HCT116 (cell line): ENCODE measurements at regions not wholly inside any gene's neighbourhood (a gene's known extent, or its start where the extent isn't known, plus 50 kb on each side); places are given as distances from the start of the nearest gene placed in this dataset.

Experiments
- ATAC-seq: fragments of 200-7000 bp; cut with Tn5 transposase; 2 replicates; pipeline ENCODE4 v1.9.1; 2020; ENCODE audit warnings: mild to moderate bottlenecking, moderate library complexity
- BruUV-seq: library from RNA; stranded (reverse); fragments of 400-500 nt; replicated peaks from 2 replicates; lab custom pipeline; 2021; lab: Mats Ljungman, UMichigan
- CTCF ChIA-PET: fragments of 300-600 bp; sonication (Branson Sonifier 250); formaldehyde crosslinking; loops from one replicate; lab custom pipeline; 2021; ENCODE audit warnings: antibody characterized with exemption; lab: Charles Lee
- POLR2A ChIA-PET: fragments of 300-600, 350-600 bp; sonication (Branson Sonifier 250); formaldehyde crosslinking; loops from one replicate; lab custom pipeline; 2021; ENCODE audit warnings: antibody characterized with exemption; lab: Charles Lee
- RAD21 ChIA-PET, 2 experiments: fragments of 300-600 bp; sonication (Branson Sonifier 250); formaldehyde crosslinking; loops; one replicate each; lab custom pipeline; 2023; ENCODE audit warnings: low total read pairs in 2 of 2; ENCODE audit not compliant: uncharacterized antibody in 2 of 2, unreplicated experiment in 2 of 2, low non-redundant PET in 1 of 2; lab: Charles Lee
- DNase-seq: peaks from one replicate; pipeline ENCODE4 v3.0.0-alpha.2; 2010; ENCODE audit warnings: low read depth, low spot score
- H2AFZ ChIP-seq: fragments of 200-600 bp; shearing (Covaris generic), sonication (generic); 2 replicates; pipeline ENCODE4 v1.6.1; 2017; ENCODE audit warnings: low read depth, mixed run types, mixed read lengths, antibody characterized with exemption, low read length; ENCODE audit not compliant: poor library complexity, severe bottlenecking
- H3K27ac ChIP-seq: 2 replicates; pipeline ENCODE4 v1.5.1; 2012; ENCODE audit warnings: low read depth, low read length
- H3K27me3 ChIP-seq: fragments of 200-600 bp; sonication (generic); 2 replicates; pipeline ENCODE4 v1.6.1; 2016; ENCODE audit warnings: mixed run types, low read length, mixed read lengths; ENCODE audit not compliant: insufficient read depth
- H3K36me3 ChIP-seq, 2 experiments: fragments of 200-500 bp in 1 of 2; fragments of 200-600 bp in 1 of 2; sonication (Bioruptor generic) in 1 of 2; sonication (generic) in 1 of 2; 2 replicates each; pipeline versions ENCODE4 v1.5.1 to v1.6.1; 2014 to 2016; ENCODE audit warnings: low read length in 2 of 2, inconsistent platforms in 1 of 2, mixed read lengths in 1 of 2, mixed run types in 1 of 2; ENCODE audit not compliant: insufficient read depth in 2 of 2, control insufficient read depth in 1 of 2
- H3K4me1 ChIP-seq, 2 experiments: fragments of 200-600 bp in 1 of 2; sonication (generic) in 1 of 2; 2 replicates each; pipeline versions ENCODE4 v1.5.1 to v1.6.1; 2012 to 2017; ENCODE audit warnings: low read length in 2 of 2, inconsistent platforms in 1 of 2, mild to moderate bottlenecking in 1 of 2, mixed read lengths in 1 of 2, mixed run types in 1 of 2, moderate library complexity in 1 of 2; ENCODE audit not compliant: insufficient read depth in 2 of 2, control insufficient read depth in 1 of 2
- H3K4me2 ChIP-seq: fragments of 200-600 bp; sonication (generic); 2 replicates; pipeline ENCODE4 v1.6.1; 2017; ENCODE audit warnings: mixed run types, low read length, mixed read lengths
- H3K4me3 ChIP-seq, 2 experiments: fragments of 200-600 bp in 1 of 2; sonication (generic) in 1 of 2; replicated peaks in 1 of 2; 2 replicates each; pipeline ENCODE4 v1.5.1; 2011 to 2016; ENCODE audit warnings: low read length in 2 of 2, control low read depth in 1 of 2, low read depth in 1 of 2, mild to moderate bottlenecking in 1 of 2, mixed read lengths in 1 of 2, mixed run types in 1 of 2
- H3K79me2 ChIP-seq: fragments of 200-600 bp; sonication (generic); 2 replicates; pipeline ENCODE4 v1.6.1; 2017; ENCODE audit warnings: mild to moderate bottlenecking, mixed run types, low read length, moderate library complexity, mixed read lengths; ENCODE audit not compliant: insufficient read depth
- H3K9ac ChIP-seq: fragments of 200-600 bp; sonication (generic); 2 replicates; pipeline ENCODE4 v1.6.1; 2016; ENCODE audit warnings: low read length, mixed read lengths
- H3K9me2 ChIP-seq: fragments of 200-600 bp; sonication (generic), shearing (Covaris generic); 2 replicates; pipeline ENCODE4 v1.6.1; 2017; ENCODE audit warnings: mixed run types, mild to moderate bottlenecking, moderate library complexity; ENCODE audit not compliant: insufficient read depth
- H3K9me3 ChIP-seq, 2 experiments: fragments of 200-500 bp in 1 of 2; fragments of 200-600 bp in 1 of 2; sonication (Bioruptor generic) in 1 of 2; sonication (generic) in 1 of 2; 2 replicates each; pipeline ENCODE4 v1.6.1; 2014 to 2017; ENCODE audit warnings: low read length in 2 of 2, mixed read lengths in 2 of 2, inconsistent platforms in 1 of 2, low read depth in 1 of 2, mild to moderate bottlenecking in 1 of 2, mixed run types in 1 of 2, moderate library complexity in 1 of 2; ENCODE audit not compliant: control insufficient read depth in 1 of 2, insufficient read depth in 1 of 2
- H4K20me1 ChIP-seq: fragments of 200-600 bp; sonication (generic), shearing (Covaris generic); 2 replicates; pipeline ENCODE4 v1.6.1; 2017; ENCODE audit warnings: mixed run types, mild to moderate bottlenecking, moderate library complexity; ENCODE audit not compliant: insufficient read depth
- JUND ChIP-seq: IDR thresholded peaks from 2 replicates; pipeline ENCODE4 v1.6.1; 2012
- REST ChIP-seq: IDR thresholded peaks from 2 replicates; pipeline ENCODE4 v1.6.1; 2012; ENCODE audit warnings: low read depth
- SP1 ChIP-seq: IDR thresholded peaks from 2 replicates; pipeline ENCODE4 v1.6.1; 2012; ENCODE audit warnings: low read depth
- TCF7L2 ChIP-seq: IDR thresholded peaks from 2 replicates; pipeline ENCODE4 v1.7.0; 2011; ENCODE audit warnings: borderline replicate concordance, inconsistent platforms; ENCODE audit not compliant: insufficient read depth, insufficient read length; ENCODE audit errors: extremely low read depth
- YY1 ChIP-seq: IDR thresholded peaks from 2 replicates; pipeline ENCODE4 v1.6.1; 2011; ENCODE audit warnings: low read length, low read depth, moderate library complexity, mild to moderate bottlenecking; ENCODE audit not compliant: insufficient replicate concordance; ENCODE audit errors: extremely low read depth
- ZNF274 ChIP-seq: fragments of 200-500 bp; sonication (Bioruptor generic); IDR thresholded peaks from 2 replicates; pipeline ENCODE4 v1.6.1; 2014; ENCODE audit warnings: mild to moderate bottlenecking, low read depth, low read length, inconsistent platforms
- intact Hi-C: fragments of 100-400 bp; cut with micrococcal nuclease; formaldehyde crosslinking; loops from 2 replicates; pipeline ENCODE4 v1.10.0; 2022
- TF ChIP-seq, protein P1 (sequence below), 3 experiments: fragments of 200-600 bp in 1 of 3; sonication (generic) in 1 of 3; IDR thresholded peaks in 2 of 3; conservative IDR thresholded peaks in 1 of 3; 2 replicates each; pipeline ENCODE4 v1.5.1; 2012 to 2017; ENCODE audit warnings: low read depth in 2 of 3, low read length in 2 of 3, antibody characterized with exemption in 1 of 3, borderline replicate concordance in 1 of 3, control low read depth in 1 of 3, mild to moderate bottlenecking in 1 of 3, mixed read lengths in 1 of 3, mixed run types in 1 of 3, moderate library complexity in 1 of 3; ENCODE audit not compliant: insufficient read depth in 1 of 3

- Histone ChIP-seq H3K27ac (no peak overlapping the region), H3K79me2 (no peaks in the 10 kb centered on the region), H3K9me3 (no peaks in the 10 kb centered on the region), H3K36me3 (no peaks in the 10 kb centered on the region), H3K4me3 (no peak overlapping the region), H3K4me1 (no peaks in the 10 kb centered on the region), H3K9ac (no peak overlapping the region), H3K4me2 (no peak overlapping the region), H4K20me1 (no peaks in the 10 kb centered on the region), H3K9me2 (no peaks in the 10 kb centered on the region), H3K27me3 (no peaks in the 10 kb centered on the region)
- ChIA-PET RAD21 (no interaction called here), POLR2A (interaction anchor here (0.7 kb wide), 1 partner anchor 26 kb away, joined by 3 read pairs; no protein-coding TSS in a partner anchor), CTCF (no interaction called here)
- ATAC-seq: no peak
- BruUV-seq: no TSS peak
- TF ChIP-seq TCF7L2 (no peak), REST (no peak), SP1 (no peak), YY1 (no peak), JUND (no peak), ZNF274 (no peak)
- TF ChIP-seq, protein P1, sequence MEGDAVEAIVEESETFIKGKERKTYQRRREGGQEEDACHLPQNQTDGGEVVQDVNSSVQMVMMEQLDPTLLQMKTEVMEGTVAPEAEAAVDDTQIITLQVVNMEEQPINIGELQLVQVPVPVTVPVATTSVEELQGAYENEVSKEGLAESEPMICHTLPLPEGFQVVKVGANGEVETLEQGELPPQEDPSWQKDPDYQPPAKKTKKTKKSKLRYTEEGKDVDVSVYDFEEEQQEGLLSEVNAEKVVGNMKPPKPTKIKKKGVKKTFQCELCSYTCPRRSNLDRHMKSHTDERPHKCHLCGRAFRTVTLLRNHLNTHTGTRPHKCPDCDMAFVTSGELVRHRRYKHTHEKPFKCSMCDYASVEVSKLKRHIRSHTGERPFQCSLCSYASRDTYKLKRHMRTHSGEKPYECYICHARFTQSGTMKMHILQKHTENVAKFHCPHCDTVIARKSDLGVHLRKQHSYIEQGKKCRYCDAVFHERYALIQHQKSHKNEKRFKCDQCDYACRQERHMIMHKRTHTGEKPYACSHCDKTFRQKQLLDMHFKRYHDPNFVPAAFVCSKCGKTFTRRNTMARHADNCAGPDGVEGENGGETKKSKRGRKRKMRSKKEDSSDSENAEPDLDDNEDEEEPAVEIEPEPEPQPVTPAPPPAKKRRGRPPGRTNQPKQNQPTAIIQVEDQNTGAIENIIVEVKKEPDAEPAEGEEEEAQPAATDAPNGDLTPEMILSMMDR (IDR thresholded peaks at IDR 0.05 in 2 of 3, conservative IDR thresholded peaks at IDR 0.05 in 1 of 3; ENCODE audit: borderline replicate concordance in 1 of 3, insufficient read depth in 1 of 3, low read depth in 2 of 3, low read length in 2 of 3): no peak
- TF ChIP-seq, all 23 proteins: peak for 0
- H2AFZ ChIP-seq: no peak overlapping the region
- DNase-seq: no peak
- intact Hi-C loops: no loop called here
Observed at GRCh38 chr13:80551650-80552497, 210.9 kb upstream of the SPRY2 start.
